HCT116 (cell line): ENCODE measurements at regions not wholly inside any gene's neighbourhood (a gene's known extent, or its start where the extent isn't known, plus 50 kb on each side); places are given as distances from the start of the nearest gene placed in this dataset.

Source experiments
- POLR2A ChIP-seq: IDR thresholded peaks from 2 replicates; pipeline ENCODE4 v1.7.0; 2011; ENCODE audit warnings: borderline replicate concordance; ENCODE audit not compliant: insufficient read depth, insufficient read length; ENCODE audit errors: extremely low read depth
- SIN3A ChIP-seq: IDR thresholded peaks from 2 replicates; pipeline ENCODE4 v1.6.1; 2012; ENCODE audit warnings: low read depth
- YY1 ChIP-seq: IDR thresholded peaks from 2 replicates; pipeline ENCODE4 v1.6.1; 2011; ENCODE audit warnings: low read length, low read depth, moderate library complexity, mild to moderate bottlenecking; ENCODE audit not compliant: insufficient replicate concordance; ENCODE audit errors: extremely low read depth
- ZFX ChIP-seq: fragments of 450-650 bp; IDR thresholded peaks from 2 replicates; pipeline ENCODE4 v1.6.1; 2017
- ZNF274 ChIP-seq: fragments of 200-500 bp; sonication (Bioruptor generic); IDR thresholded peaks from 2 replicates; pipeline ENCODE4 v1.6.1; 2014; ENCODE audit warnings: mild to moderate bottlenecking, low read depth, low read length, inconsistent platforms
- TF ChIP-seq, protein P1 (sequence below), 3 experiments: fragments of 200-600 bp in 1 of 3; sonication (generic) in 1 of 3; IDR thresholded peaks in 2 of 3; conservative IDR thresholded peaks in 1 of 3; 2 replicates each; pipeline ENCODE4 v1.5.1; 2012 to 2017; ENCODE audit warnings: low read depth in 2 of 3, low read length in 2 of 3, antibody characterized with exemption in 1 of 3, borderline replicate concordance in 1 of 3, control low read depth in 1 of 3, mild to moderate bottlenecking in 1 of 3, mixed read lengths in 1 of 3, mixed run types in 1 of 3, moderate library complexity in 1 of 3; ENCODE audit not compliant: insufficient read depth in 1 of 3

DNA sequence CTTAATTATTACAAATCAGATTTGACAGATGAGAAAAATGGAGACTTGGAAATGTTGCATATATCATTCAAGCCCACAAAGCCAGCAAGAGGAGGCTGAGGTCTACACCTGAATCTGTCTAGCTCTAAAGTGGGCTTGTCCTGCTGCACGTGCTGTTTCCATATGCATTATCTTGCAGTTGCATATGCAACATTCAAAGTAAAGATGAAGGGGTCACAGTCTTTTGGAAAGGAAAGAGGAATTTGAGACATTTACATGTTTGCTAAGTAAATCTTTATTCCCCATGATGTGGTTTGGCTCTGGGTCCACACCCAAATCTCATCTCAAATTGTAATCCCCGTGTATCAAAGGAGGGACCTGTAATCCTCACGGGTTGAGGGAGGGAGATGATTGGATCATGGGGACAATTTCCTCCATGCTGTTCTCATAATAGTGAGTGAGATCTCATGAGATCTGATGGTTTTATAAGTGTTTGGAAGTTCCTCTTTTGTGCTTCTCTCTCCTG lies 98.3 kb downstream of the BACH1 start:
- TF ChIP-seq, protein P1, sequence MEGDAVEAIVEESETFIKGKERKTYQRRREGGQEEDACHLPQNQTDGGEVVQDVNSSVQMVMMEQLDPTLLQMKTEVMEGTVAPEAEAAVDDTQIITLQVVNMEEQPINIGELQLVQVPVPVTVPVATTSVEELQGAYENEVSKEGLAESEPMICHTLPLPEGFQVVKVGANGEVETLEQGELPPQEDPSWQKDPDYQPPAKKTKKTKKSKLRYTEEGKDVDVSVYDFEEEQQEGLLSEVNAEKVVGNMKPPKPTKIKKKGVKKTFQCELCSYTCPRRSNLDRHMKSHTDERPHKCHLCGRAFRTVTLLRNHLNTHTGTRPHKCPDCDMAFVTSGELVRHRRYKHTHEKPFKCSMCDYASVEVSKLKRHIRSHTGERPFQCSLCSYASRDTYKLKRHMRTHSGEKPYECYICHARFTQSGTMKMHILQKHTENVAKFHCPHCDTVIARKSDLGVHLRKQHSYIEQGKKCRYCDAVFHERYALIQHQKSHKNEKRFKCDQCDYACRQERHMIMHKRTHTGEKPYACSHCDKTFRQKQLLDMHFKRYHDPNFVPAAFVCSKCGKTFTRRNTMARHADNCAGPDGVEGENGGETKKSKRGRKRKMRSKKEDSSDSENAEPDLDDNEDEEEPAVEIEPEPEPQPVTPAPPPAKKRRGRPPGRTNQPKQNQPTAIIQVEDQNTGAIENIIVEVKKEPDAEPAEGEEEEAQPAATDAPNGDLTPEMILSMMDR (IDR thresholded peaks at IDR 0.05 in 2 of 3, conservative IDR thresholded peaks at IDR 0.05 in 1 of 3; ENCODE audit: borderline replicate concordance in 1 of 3, insufficient read depth in 1 of 3, low read depth in 2 of 3, low read length in 2 of 3) = no peak
- TF ChIP-seq POLR2A (no peak), SIN3A (no peak), ZNF274 (no peak), YY1 (no peak), ZFX (no peak)
